ENCODE measurements at regions not wholly inside any gene's neighbourhood (a gene's known extent, or its start where the extent isn't known, plus 50 kb on each side); places are given as distances from the start of the nearest gene placed in this dataset.

DNA sequence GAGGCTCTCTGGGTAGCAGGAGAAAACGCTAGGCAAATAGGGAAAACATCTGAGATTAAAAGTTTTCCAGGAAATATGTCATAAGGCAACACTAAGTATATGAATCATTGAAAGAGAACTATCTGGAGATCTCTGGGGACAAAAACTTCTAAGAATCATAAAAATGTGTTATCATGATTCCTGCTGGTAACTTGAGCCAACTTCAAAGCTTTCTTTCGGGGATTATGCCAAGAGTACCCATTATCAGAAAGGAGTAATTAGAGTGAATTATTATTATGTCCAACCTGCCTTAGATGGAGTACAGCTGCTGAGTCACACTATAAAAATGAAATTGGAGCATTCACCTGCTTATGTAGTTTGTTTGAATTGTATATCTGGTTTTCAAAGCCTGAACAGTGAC, 488.5 kb upstream of the SOX9 start:
- TF ChIP-seq CBX8 (IDR thresholded peaks at IDR 0.05): no peak
- TF ChIP-seq HEYL (CRISPR knock-in tag; IDR thresholded peaks at IDR 0.05): no peak
- TF ChIP-seq, protein P1, sequence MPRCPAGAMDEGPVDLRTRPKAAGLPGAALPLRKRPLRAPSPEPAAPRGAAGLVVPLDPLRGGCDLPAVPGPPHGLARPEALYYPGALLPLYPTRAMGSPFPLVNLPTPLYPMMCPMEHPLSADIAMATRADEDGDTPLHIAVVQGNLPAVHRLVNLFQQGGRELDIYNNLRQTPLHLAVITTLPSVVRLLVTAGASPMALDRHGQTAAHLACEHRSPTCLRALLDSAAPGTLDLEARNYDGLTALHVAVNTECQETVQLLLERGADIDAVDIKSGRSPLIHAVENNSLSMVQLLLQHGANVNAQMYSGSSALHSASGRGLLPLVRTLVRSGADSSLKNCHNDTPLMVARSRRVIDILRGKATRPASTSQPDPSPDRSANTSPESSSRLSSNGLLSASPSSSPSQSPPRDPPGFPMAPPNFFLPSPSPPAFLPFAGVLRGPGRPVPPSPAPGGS (IDR thresholded peaks at IDR 0.05): peak; percentile 32; the same call in 2 of the 3 replicates
- no peak for TF ChIP-seq RAD21 (conservative IDR thresholded peaks at IDR 0.05 in 1 of 2, IDR thresholded peaks at IDR 0.05 in 1 of 2)
- TF ChIP-seq ZSCAN20 (CRISPR knock-in tag; IDR thresholded peaks at IDR 0.05): no peak
- no peak for TF ChIP-seq RARB (CRISPR knock-in tag; IDR thresholded peaks at IDR 0.05)
- TF ChIP-seq RFX5 (IDR thresholded peaks at IDR 0.05): no peak
- no peak for TF ChIP-seq MAZ (IDR thresholded peaks at IDR 0.05; ENCODE audit: borderline replicate concordance, low read depth, low read length)
- TF ChIP-seq, protein P2, sequence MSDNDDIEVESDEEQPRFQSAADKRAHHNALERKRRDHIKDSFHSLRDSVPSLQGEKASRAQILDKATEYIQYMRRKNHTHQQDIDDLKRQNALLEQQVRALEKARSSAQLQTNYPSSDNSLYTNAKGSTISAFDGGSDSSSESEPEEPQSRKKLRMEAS (IDR thresholded peaks at IDR 0.05): no peak
- TF ChIP-seq, protein P3, sequence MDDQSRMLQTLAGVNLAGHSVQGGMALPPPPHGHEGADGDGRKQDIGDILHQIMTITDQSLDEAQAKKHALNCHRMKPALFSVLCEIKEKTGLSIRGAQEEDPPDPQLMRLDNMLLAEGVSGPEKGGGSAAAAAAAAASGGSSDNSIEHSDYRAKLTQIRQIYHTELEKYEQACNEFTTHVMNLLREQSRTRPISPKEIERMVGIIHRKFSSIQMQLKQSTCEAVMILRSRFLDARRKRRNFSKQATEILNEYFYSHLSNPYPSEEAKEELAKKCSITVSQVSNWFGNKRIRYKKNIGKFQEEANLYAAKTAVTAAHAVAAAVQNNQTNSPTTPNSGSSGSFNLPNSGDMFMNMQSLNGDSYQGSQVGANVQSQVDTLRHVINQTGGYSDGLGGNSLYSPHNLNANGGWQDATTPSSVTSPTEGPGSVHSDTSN (IDR thresholded peaks at IDR 0.05): no peak
- TF ChIP-seq EP300 (IDR thresholded peaks at IDR 0.05): peak in 1 of 2 experiments; percentile 71; a peak in 3 of 5 replicates
- peak; percentile 30 to 62; a peak in 1 of 5 replicates for TF ChIP-seq JUN (IDR thresholded peaks at IDR 0.05)
- TF ChIP-seq FOSL2 (IDR thresholded peaks at IDR 0.05): 0 out of 2 replicates have a peak, but pooled peaks have one; percentile 27
- peak; percentile 36; the same call in 1 of the 2 replicates for TF ChIP-seq FOSL2 (CRISPR knock-in tag; IDR thresholded peaks at IDR 0.05)
- no peak for TF ChIP-seq BHLHE40 (IDR thresholded peaks at IDR 0.05; ENCODE audit: low read depth, low read length)
- TF ChIP-seq CHD2 (IDR thresholded peaks at IDR 0.05; ENCODE audit: low read length, partially characterized antibody): no peak
- peak; percentile 88 for TF ChIP-seq JUNB (IDR thresholded peaks at IDR 0.05)
- no peak for TF ChIP-seq TFCP2L1 (CRISPR knock-in tag; IDR thresholded peaks at IDR 0.05)
- peak; percentile 72; the same call in 1 of the 2 replicates for TF ChIP-seq GATA3 (IDR thresholded peaks at IDR 0.05; ENCODE audit: borderline replicate concordance)
- TF ChIP-seq, protein P4, sequence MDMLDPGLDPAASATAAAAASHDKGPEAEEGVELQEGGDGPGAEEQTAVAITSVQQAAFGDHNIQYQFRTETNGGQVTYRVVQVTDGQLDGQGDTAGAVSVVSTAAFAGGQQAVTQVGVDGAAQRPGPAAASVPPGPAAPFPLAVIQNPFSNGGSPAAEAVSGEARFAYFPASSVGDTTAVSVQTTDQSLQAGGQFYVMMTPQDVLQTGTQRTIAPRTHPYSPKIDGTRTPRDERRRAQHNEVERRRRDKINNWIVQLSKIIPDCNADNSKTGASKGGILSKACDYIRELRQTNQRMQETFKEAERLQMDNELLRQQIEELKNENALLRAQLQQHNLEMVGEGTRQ (IDR thresholded peaks at IDR 0.05): no peak
- TF ChIP-seq, protein P5, sequence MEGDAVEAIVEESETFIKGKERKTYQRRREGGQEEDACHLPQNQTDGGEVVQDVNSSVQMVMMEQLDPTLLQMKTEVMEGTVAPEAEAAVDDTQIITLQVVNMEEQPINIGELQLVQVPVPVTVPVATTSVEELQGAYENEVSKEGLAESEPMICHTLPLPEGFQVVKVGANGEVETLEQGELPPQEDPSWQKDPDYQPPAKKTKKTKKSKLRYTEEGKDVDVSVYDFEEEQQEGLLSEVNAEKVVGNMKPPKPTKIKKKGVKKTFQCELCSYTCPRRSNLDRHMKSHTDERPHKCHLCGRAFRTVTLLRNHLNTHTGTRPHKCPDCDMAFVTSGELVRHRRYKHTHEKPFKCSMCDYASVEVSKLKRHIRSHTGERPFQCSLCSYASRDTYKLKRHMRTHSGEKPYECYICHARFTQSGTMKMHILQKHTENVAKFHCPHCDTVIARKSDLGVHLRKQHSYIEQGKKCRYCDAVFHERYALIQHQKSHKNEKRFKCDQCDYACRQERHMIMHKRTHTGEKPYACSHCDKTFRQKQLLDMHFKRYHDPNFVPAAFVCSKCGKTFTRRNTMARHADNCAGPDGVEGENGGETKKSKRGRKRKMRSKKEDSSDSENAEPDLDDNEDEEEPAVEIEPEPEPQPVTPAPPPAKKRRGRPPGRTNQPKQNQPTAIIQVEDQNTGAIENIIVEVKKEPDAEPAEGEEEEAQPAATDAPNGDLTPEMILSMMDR (IDR thresholded peaks at IDR 0.05): no peak
- DNase-seq (ENCODE audit: low read depth in 1 of 2, low spot score in 1 of 2) (peak in 1 of 2 experiments; percentile 26), ATAC-seq (peak; percentile 27 to 67; a peak in 4 of 6 replicates), FAIRE-seq (peak; percentile 96)
- WGBS (ENCODE audit: missing lambda C conversion rate): 6% methylated on average over 2 of the region's 2 CpGs
- Histone ChIP-seq H3K4me1 (peaks cover 21% of the 10 kb centered on the region), H3K9me3 (no peaks in the 10 kb centered on the region), H3K4me3 (no peak overlapping the region), H3K4me2 (peak overlapping the region; percentile 48), H3K27ac (peak overlapping the region in 1 of 2 experiments; percentile 20; a peak in 2 of 6 replicates)
- ChIA-PET POLR2A (no interaction called here), CTCF (no interaction called here)

DNA sequence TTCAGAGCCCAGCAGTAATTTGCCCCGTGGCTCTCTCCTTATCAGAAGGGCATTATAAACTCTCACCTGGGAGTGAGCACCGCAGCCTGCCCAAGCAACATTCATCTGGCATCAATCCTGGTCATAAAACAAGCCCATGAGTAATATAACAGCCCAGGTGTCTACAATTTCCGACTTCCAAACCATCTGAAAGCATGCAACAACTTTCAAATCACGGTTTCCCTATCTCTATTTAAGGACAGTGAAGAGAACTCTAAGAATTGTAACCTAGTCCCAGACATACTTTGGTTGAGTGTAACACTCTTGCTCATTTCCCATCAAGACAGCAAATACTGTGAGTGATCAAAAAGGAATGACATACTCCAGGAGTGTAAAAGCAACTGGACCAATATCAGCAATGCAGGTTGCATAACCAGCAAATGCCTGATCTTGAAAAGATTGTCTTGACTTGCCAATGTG, 487.4 kb upstream of the SOX9 start:
- Histone ChIP-seq H3K4me3 (no peak overlapping the region), H3K27ac (peak overlapping the region; percentile 20 to 75; a peak in 5 of 6 replicates), H3K4me1 (peaks cover 21% of the 10 kb centered on the region), H3K4me2 (peak overlapping the region; percentile 48), H3K9me3 (no peaks in the 10 kb centered on the region)
- ATAC-seq (peak; percentile 69 to 81), DNase-seq (ENCODE audit: low read depth in 1 of 2, low spot score in 1 of 2) (peak; percentile 8 to 52), FAIRE-seq (no peak)
- ChIA-PET CTCF (interaction anchor here (1.1 kb wide), 1 partner anchor 924 kb away, joined by 3 read pairs; no protein-coding TSS in a partner anchor), POLR2A (no interaction called here)
- 2% methylated on average over 4 of the region's 4 CpGs for WGBS (ENCODE audit: missing lambda C conversion rate)
- TF ChIP-seq JUN (IDR thresholded peaks at IDR 0.05) (peak in 1 of 2 experiments; percentile 38; a peak in 1 of 5 replicates), EHF (CRISPR knock-in tag; IDR thresholded peaks at IDR 0.05) (no peak), GATA3 (IDR thresholded peaks at IDR 0.05; ENCODE audit: borderline replicate concordance) (0 out of 2 replicates have a peak, but pooled peaks have one; percentile 19), RAD21 (conservative IDR thresholded peaks at IDR 0.05 in 1 of 2, IDR thresholded peaks at IDR 0.05 in 1 of 2) (no peak; a peak in 1 of 5 replicates), KDM1A (IDR thresholded peaks at IDR 0.05; ENCODE audit: low read depth) (no peak), MYC (IDR thresholded peaks at IDR 0.05; ENCODE audit: borderline replicate concordance, low read length) (no peak), KDM5A (IDR thresholded peaks at IDR 0.05) (no peak), EP300 (IDR thresholded peaks at IDR 0.05) (peak; percentile 36 to 73; a peak in 1 of 5 replicates), CHD2 (IDR thresholded peaks at IDR 0.05; ENCODE audit: low read length, partially characterized antibody) (no peak), RARB (CRISPR knock-in tag; IDR thresholded peaks at IDR 0.05) (no peak), NPAS2 (CRISPR knock-in tag; IDR thresholded peaks at IDR 0.05; ENCODE audit: borderline replicate concordance) (no peak)
- TF ChIP-seq, protein P6, sequence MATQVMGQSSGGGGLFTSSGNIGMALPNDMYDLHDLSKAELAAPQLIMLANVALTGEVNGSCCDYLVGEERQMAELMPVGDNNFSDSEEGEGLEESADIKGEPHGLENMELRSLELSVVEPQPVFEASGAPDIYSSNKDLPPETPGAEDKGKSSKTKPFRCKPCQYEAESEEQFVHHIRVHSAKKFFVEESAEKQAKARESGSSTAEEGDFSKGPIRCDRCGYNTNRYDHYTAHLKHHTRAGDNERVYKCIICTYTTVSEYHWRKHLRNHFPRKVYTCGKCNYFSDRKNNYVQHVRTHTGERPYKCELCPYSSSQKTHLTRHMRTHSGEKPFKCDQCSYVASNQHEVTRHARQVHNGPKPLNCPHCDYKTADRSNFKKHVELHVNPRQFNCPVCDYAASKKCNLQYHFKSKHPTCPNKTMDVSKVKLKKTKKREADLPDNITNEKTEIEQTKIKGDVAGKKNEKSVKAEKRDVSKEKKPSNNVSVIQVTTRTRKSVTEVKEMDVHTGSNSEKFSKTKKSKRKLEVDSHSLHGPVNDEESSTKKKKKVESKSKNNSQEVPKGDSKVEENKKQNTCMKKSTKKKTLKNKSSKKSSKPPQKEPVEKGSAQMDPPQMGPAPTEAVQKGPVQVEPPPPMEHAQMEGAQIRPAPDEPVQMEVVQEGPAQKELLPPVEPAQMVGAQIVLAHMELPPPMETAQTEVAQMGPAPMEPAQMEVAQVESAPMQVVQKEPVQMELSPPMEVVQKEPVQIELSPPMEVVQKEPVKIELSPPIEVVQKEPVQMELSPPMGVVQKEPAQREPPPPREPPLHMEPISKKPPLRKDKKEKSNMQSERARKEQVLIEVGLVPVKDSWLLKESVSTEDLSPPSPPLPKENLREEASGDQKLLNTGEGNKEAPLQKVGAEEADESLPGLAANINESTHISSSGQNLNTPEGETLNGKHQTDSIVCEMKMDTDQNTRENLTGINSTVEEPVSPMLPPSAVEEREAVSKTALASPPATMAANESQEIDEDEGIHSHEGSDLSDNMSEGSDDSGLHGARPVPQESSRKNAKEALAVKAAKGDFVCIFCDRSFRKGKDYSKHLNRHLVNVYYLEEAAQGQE (IDR thresholded peaks at IDR 0.05): no peak
